Osteoblast (primary cell): ENCODE measurements at regions not wholly inside any gene's neighbourhood (a gene's known extent, or its start where the extent isn't known, plus 50 kb on each side); places are given as distances from the start of the nearest gene placed in this dataset.

Source experiments
- DNase-seq: peaks from one replicate; pipeline ENCODE4 v3.0.0; 2011; ENCODE audit warnings: low spot score, mixed read lengths; ENCODE audit not compliant: insufficient read length; ENCODE audit errors: missing footprints
- H2AFZ ChIP-seq: 2 replicates; pipeline ENCODE4 v1.6.0; 2011; ENCODE audit warnings: mild to moderate bottlenecking, low read length
- H3K27ac ChIP-seq: 2 replicates; pipeline ENCODE4 v1.5.1; 2011; ENCODE audit warnings: mild to moderate bottlenecking, low read depth, low read length, moderate library complexity
- H3K27me3 ChIP-seq: 2 replicates; pipeline ENCODE4 v1.6.0; 2012; ENCODE audit warnings: mild to moderate bottlenecking, control low read depth, inconsistent platforms, low read length, moderate library complexity; ENCODE audit not compliant: insufficient read depth
- H3K36me3 ChIP-seq: 2 replicates; pipeline ENCODE4 v1.5.1; 2011; ENCODE audit warnings: mild to moderate bottlenecking, low read length, control low read depth, moderate library complexity; ENCODE audit not compliant: insufficient read depth
- H3K4me1 ChIP-seq: 2 replicates; pipeline ENCODE4 v1.5.1; 2011; ENCODE audit warnings: mild to moderate bottlenecking, low read length, control low read depth, moderate library complexity; ENCODE audit not compliant: insufficient read depth
- H3K4me2 ChIP-seq: 2 replicates; pipeline ENCODE4 v1.6.0; 2011; ENCODE audit warnings: mild to moderate bottlenecking, low read length; ENCODE audit not compliant: insufficient read depth
- H3K4me3 ChIP-seq: fragments of 200-600 bp; sonication (generic); 3 replicates; pipeline ENCODE4 v1.5.1; 2012; ENCODE audit warnings: mild to moderate bottlenecking, low read length, inconsistent platforms; ENCODE audit not compliant: insufficient read depth
- H3K79me2 ChIP-seq: 2 replicates; pipeline ENCODE4 v1.6.0; 2012; ENCODE audit warnings: mild to moderate bottlenecking, low read length, control low read depth, inconsistent platforms; ENCODE audit not compliant: insufficient read depth
- H3K9me3 ChIP-seq: 2 replicates; pipeline ENCODE4 v1.5.1; 2011; ENCODE audit warnings: low read depth, low read length, control low read depth
- H4K20me1 ChIP-seq: 2 replicates; pipeline ENCODE4 v1.6.0; 2012; ENCODE audit warnings: mild to moderate bottlenecking, low read length, control low read depth; ENCODE audit not compliant: insufficient read depth
- CTCF ChIP-seq: IDR thresholded peaks from 2 replicates; pipeline ENCODE4 v1.5.1; 2011; ENCODE audit warnings: mild to moderate bottlenecking, low read depth, low read length, moderate library complexity; ENCODE audit errors: extremely low read depth

GRCh38 chr12:25716842-25717241, 163.8 kb upstream of the LMNTD1 start:
- TF ChIP-seq CTCF: no peak
- Histone ChIP-seq H3K36me3 (no peaks in the 10 kb centered on the region), H3K4me3 (no peak overlapping the region), H3K27me3 (peaks cover 3% of the 10 kb centered on the region), H2AFZ (no peak overlapping the region), H3K9me3 (no peaks in the 10 kb centered on the region), H4K20me1 (no peaks in the 10 kb centered on the region), H3K4me2 (no peak overlapping the region), H3K4me1 (no peaks in the 10 kb centered on the region), H3K79me2 (no peaks in the 10 kb centered on the region), H3K27ac (no peak overlapping the region)
- no peak for DNase-seq

GRCh38 chr12:25717552-25717951, 164.5 kb upstream of the LMNTD1 start:
- Histone ChIP-seq H4K20me1 (no peaks in the 10 kb centered on the region), H3K27ac (no peak overlapping the region), H3K79me2 (no peaks in the 10 kb centered on the region)

GRCh38 chr12:25718081-25718731, 165.1 kb upstream of the LMNTD1 start:
- Histone ChIP-seq H4K20me1 (no peaks in the 10 kb centered on the region), H3K9me3 (no peaks in the 10 kb centered on the region), H3K4me2 (no peak overlapping the region), H2AFZ (no peak overlapping the region), H3K79me2 (no peaks in the 10 kb centered on the region), H3K4me1 (no peaks in the 10 kb centered on the region), H3K4me3 (no peak overlapping the region), H3K27me3 (peaks cover 3% of the 10 kb centered on the region), H3K27ac (no peak overlapping the region), H3K36me3 (no peaks in the 10 kb centered on the region)
- TF ChIP-seq CTCF: no peak
- DNase-seq: no peak

More at GRCh38 chr12:25717552-25717951, 164.5 kb upstream of the LMNTD1 start:
- no peak for TF ChIP-seq CTCF
- no peak overlapping the region for H2AFZ ChIP-seq
- no peak overlapping the region for H3K4me2 ChIP-seq
- DNase-seq: no peak
- H3K27me3 ChIP-seq: peaks cover 3% of the 10 kb centered on the region
- no peaks in the 10 kb centered on the region for H3K9me3 ChIP-seq
- no peaks in the 10 kb centered on the region for H3K36me3 ChIP-seq
- H3K4me1 ChIP-seq: no peaks in the 10 kb centered on the region
- no peak overlapping the region for H3K4me3 ChIP-seq

GRCh38 chr12:25719505-25719904, 166.4 kb upstream of the LMNTD1 start:
- TF ChIP-seq CTCF: no peak
- Histone ChIP-seq H3K9me3 (no peaks in the 10 kb centered on the region), H2AFZ (no peak overlapping the region), H3K27me3 (peaks cover 3% of the 10 kb centered on the region), H3K4me3 (no peak overlapping the region), H4K20me1 (no peaks in the 10 kb centered on the region), H3K27ac (no peak overlapping the region), H3K79me2 (no peaks in the 10 kb centered on the region), H3K36me3 (no peaks in the 10 kb centered on the region), H3K4me1 (peaks cover 12% of the 10 kb centered on the region), H3K4me2 (no peak overlapping the region)
- no peak for DNase-seq
